HG03520 (cell line): ENCODE measurements at regions not wholly inside any gene's neighbourhood (a gene's known extent, or its start where the extent isn't known, plus 50 kb on each side); places are given as distances from the start of the nearest gene placed in this dataset.
"Not testable (repeated sequence)": the region's sequence is repeated elsewhere in the genome, so short reads cannot be mapped to it uniquely, and the experiment has no call there.

Experiments used
- ATAC-seq: cut with Tn5 transposase; IDR thresholded peaks from one replicate; pipeline ENCODE4 v1.9.1; 2021; ENCODE audit warnings: mild to moderate bottlenecking, moderate library complexity; ENCODE audit not compliant: unreplicated experiment

- ATAC-seq: no peak
Observed at GRCh38 chr22:49678137-49678841, 149.4 kb downstream of the BRD1 start.

DNA sequence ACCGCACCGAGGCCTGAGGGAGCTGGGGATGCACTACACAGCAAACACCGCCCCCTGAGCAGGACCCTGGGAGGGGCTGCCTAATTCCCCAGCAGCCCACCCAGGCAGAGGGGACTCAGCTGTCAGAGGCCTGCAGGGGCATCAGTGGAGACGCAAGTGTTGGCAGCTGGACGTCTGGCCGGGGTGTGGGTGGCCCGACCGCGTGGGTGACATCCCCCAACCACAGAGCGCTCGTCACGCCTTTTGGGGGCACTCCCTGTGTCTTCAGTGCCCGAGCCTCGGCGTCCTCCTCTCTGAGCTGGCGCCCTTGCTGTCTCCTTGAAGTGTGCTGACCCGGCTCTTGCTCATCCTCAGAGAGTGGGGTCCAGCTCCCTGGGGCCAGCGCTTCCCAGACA lies 150.2 kb downstream of the BRD1 start:
- no peak for ATAC-seq

- ATAC-seq: no peak
Observed at GRCh38 chr22:49676783-49677494, 150.7 kb downstream of the BRD1 start.

- ATAC-seq: no peak
Observed at GRCh38 chr22:49676230-49676629, 151.4 kb downstream of the BRD1 start.

- ATAC-seq: no peak
Observed at GRCh38 chr22:49674479-49675050, 153.1 kb downstream of the BRD1 start.

- no peak for ATAC-seq
Observed at GRCh38 chr22:49673048-49673447, 154.6 kb downstream of the BRD1 start.

GRCh38 chr22:49672014-49672516 lies 155.6 kb downstream of the BRD1 start:
- ATAC-seq: no peak

GRCh38 chr22:49671331-49672013 lies 156.2 kb downstream of the BRD1 start:
- no peak for ATAC-seq

GRCh38 chr22:49670456-49671330 lies 157.0 kb downstream of the BRD1 start:
- ATAC-seq: no peak

- ATAC-seq: not testable (repeated sequence)
Observed at GRCh38 chr22:49669969-49670455, 157.7 kb downstream of the BRD1 start.

DNA sequence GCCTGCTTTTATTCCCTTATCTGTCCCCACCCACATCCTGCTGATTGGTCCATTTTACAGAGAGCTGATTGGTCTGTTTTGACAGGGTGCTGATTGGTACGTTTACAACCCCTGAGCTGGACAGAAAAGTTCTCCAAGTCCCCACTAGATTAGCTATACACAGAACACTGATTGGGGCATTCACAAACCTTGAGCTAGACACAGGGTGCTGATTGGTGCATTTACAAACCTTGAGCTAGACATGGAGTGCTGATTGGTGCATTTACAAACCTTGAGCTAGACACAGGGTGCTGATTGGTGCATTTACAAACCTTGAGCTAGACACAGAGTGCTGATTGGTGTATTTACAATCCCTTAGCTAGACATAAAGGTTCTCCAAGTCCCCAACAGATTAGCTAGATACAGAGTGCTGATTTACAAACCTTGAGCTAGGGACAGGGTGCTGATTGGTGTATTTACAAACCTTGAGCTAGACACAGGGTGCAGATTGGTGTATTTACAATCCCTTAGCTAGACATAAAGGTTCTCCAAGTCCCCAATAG lies 158.2 kb downstream of the BRD1 start:
- ATAC-seq: not testable (repeated sequence)

DNA sequence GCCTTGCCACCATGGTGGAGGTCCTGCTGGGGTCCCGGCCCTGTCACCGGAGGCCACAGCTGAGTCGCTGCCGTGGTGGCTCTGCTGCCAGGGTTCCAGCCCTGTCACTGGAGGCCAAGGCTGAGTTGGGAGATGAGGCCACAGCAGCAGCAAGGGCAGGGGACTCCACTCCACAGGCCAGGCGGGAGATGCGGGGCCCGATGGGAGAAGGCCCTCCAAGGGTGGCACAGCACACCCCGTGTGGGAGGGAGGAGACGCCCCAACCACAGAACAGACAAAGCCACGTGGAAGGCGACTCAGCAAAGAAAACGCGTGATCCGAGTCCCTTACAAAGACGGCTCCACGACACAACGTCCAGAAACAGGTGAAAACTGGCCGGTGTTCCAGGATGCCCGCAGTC lies 159.3 kb downstream of the BRD1 start:
- ATAC-seq: no peak

- ATAC-seq: no peak
Observed at GRCh38 chr22:49667236-49667635, 160.4 kb downstream of the BRD1 start.

GRCh38 chr22:49666146-49666809 lies 161.4 kb downstream of the BRD1 start:
- ATAC-seq: no peak

- ATAC-seq: no peak
Observed at GRCh38 chr22:49664891-49665290, 162.8 kb downstream of the BRD1 start.

GRCh38 chr22:49664371-49664881 lies 163.2 kb downstream of the BRD1 start:
- no peak for ATAC-seq

DNA sequence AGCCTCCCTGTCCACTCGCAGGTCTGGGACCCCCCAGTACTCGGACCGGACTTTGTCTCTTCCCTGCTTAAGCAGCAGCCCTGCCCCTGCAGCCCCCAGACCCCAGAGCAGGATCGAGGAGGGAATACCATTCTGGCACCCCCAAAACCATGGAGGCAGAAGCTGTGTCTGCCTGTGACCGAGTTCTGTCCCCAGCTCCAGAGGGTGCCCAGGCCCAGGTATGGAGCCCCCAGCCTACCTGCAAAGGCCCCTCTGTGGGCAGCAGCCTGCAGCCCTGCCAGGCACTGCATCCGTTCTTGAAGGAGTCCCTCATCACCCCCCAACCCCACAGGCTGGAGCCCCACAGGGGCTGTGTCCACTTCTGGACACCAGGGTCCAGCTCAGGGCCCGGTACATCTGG lies 163.8 kb downstream of the BRD1 start:
- ATAC-seq: no peak

DNA sequence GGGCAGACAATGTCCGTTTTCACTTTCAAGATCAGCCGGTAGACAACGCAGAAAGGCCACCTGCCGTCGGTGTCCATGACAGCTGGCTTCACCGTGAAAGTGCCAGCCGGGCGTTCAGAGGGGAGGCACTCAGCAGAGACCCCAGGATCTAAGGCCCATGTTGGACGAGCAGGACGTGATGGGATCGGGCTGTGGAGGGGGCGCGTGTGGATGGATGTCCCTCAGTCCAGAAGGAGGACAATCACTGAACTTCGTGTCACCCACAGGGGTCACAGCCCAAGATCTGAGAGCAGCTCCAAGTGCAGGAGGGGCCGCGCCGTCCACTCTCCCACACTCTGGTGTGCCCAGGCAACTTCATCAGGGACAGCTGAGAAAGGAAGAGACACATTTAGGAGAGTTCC lies 164.4 kb downstream of the BRD1 start:
- ATAC-seq: no peak

GRCh38 chr22:49662681-49663080 lies 165.0 kb downstream of the BRD1 start:
- no peak for ATAC-seq
